ENCODE measurements at regions not wholly inside any gene's neighbourhood (a gene's known extent, or its start where the extent isn't known, plus 50 kb on each side); places are given as distances from the start of the nearest gene placed in this dataset.
A peak's percentile ranks its signal among the peaks of the same experiment; 100 is the strongest.
"Not testable (repeated sequence)": the region's sequence is repeated elsewhere in the genome, so short reads cannot be mapped to it uniquely, and the experiment has no call there.

- DNase-seq (ENCODE audit: low read depth), result no peak
These were observed 1358.9 kb upstream of the LRRTM3 start for GRCh38 chr10:65566906-65567305.

- DNase-seq (ENCODE audit: low read depth), result peak; percentile 39
These were observed 1355.5 kb upstream of the LRRTM3 start for GRCh38 chr10:65570143-65571010.

GRCh38 chr10:65571011-65571570 is 1354.7 kb upstream of the LRRTM3 start:
- DNase-seq (ENCODE audit: low read depth), result no peak

DNA sequence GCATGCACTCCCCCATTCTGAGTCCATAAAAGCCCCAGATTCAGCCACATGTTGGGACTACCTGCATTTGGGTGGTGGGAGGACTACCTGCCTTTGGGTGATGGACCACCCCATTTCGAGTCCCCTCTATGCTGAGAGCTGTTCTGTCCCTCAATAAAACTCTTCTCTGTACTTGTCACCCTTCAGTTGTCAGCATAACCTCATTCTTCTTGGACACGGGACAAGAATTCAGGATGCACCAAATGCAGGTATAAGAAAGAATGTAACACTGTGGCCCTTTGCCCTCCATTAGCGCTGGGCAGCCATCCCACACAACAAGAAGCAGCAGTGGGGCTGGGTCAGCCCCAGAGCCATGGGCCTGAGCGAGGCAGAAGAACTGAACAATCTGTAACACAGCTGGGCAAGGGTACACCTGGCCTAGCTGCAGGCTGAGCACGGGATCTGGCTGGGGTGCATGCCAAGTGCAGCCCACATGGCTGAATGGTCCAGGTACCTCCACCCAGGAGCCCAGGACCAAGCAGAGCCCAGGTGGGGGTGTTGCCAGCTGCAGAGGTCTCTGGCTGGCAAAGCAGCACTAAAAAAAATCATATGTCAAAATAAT is 1344.3 kb upstream of the LRRTM3 start:
- DNase-seq (ENCODE audit: low read depth), result no peak

- DNase-seq (ENCODE audit: low read depth), result no peak
These were observed 1323.5 kb upstream of the LRRTM3 start for GRCh38 chr10:65602182-65602865.

- DNase-seq (ENCODE audit: low read depth), result no peak
These were observed 1314.2 kb upstream of the LRRTM3 start for GRCh38 chr10:65611592-65611991.

- DNase-seq (ENCODE audit: low read depth), result no peak
These were observed 1310.8 kb upstream of the LRRTM3 start for GRCh38 chr10:65614956-65615565.

DNA sequence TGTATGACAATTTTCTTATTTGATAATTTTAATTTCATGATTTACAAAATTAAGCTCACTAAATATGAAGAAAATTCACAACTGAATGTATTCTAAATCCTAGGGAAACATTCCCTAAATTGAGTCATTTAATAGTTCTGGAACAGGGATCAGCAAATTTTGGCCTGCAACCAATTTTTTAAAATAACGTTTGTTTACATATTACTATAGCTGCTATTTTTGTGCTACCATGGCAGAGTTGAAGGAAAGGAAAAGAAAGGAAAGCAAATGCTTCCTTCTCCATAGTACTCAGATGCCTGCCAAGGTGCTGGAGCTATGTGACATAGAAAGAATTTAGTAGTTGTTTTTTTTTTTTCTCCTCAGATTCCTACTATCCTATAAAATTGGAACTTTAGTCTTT is 1307.7 kb upstream of the LRRTM3 start:
- no peak for DNase-seq (ENCODE audit: low read depth)

DNA sequence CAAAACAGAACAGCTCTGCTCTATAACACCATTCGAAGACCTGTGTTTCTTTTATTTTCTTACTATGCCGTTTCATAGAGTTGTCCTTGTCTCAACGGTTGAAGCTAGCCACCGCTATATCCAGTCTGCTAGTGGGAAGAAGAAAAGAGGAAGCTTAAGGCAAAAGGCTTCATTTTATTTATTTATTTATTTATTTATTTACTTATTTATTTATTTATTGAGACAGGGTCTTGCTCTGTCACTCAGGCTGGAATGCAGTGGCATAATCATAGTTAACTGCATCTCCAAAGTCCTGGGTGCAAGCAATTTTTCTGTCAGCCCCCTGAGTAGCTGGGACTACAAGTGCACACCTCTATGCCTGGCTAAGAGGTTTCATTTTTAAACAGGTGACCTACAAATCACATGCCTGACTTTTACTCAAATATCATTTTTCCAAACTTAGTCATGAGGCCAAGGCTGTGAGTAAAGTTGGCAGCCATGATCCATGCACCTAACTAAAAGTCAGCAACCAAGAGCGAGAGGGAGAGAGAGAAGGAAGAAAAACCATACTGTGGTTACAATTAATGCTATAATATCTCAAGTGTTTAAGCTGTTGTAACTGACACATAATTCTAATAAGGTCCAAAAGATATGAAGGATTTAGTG is 1305.3 kb upstream of the LRRTM3 start:
- no peak for DNase-seq (ENCODE audit: low read depth)

DNA sequence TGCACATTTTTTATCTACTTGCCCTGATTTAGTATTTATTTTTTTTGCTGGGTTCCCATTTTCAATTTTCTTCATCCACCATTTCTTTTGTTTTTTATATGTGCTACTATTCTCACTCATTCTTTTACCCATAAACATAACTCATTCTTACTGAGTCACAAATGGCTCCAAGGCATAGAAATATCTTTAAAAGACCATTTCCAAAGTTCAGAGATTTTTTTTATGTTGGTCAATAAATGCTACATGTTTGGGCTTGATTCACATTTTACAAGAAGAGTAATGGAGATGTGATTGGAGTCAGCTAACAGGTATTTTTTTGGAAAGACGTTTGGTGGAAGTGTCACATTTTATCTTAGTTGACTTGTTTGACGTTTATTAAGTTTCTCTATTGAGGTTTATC is 1303.2 kb upstream of the LRRTM3 start:
- DNase-seq (ENCODE audit: low read depth), result no peak

- peak; percentile 16 for DNase-seq (ENCODE audit: low read depth)
These were observed 1297.2 kb upstream of the LRRTM3 start for GRCh38 chr10:65628493-65629139.

GRCh38 chr10:65660006-65660405 is 1265.8 kb upstream of the LRRTM3 start:
- DNase-seq (ENCODE audit: low read depth), result no peak

GRCh38 chr10:65670087-65670486 is 1255.7 kb upstream of the LRRTM3 start:
- peak; percentile 48 for DNase-seq (ENCODE audit: low read depth)

- DNase-seq (ENCODE audit: low read depth), result not testable (repeated sequence)
These were observed 1255.2 kb upstream of the LRRTM3 start for GRCh38 chr10:65670596-65670995.

DNA sequence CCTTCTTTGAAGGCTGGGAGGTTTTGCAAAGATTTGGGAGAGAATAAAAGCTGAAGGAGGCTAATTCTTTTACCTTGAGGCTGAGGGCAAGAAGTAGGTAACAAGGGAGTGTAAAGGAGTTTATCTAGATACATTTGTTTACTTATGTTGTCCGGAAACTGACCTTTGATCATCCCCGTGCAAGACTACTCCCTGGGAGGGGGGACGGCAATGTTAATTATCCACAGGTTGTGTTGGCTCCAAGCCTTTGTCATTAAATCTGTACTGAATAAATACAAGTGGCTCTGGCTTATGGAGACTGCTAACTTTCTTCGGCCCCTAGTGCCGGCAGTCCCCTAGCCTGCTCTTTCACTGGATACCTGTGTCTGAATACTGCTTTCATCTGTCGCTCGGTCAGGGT is 1250.6 kb upstream of the LRRTM3 start:
- no peak for DNase-seq (ENCODE audit: low read depth)

GRCh38 chr10:65684896-65685295 is 1240.9 kb upstream of the LRRTM3 start:
- DNase-seq (ENCODE audit: low read depth), result no peak

DNA sequence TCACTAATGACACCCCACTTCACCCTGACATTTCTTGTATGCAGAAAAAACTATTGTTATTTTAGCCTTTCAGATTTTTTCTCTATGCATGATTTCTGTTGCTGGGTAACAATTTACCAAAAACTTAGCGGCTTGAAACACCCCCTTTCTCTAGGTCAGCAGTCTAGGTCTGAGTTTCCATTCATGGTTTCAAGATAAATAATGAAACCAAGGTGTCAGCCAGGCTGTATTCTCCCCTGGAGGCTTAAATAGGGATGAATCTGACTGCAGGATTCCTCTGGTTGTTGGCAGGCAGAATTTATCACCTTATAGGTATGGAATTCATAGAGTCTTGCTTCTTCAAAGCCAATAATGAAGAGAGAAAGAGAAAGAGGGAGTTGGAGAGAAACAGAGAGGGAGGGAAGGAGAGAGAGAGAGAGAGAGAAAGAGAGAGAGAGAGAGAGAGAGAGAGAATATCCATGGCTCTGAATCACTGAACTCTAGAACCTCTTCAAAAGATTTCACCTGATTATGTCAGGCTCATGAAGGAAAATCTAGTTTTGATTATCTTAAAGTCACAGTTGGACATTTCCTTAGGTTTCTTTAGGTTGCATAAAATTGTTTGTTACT is 1224.6 kb upstream of the LRRTM3 start:
- no peak for DNase-seq (ENCODE audit: low read depth)

- no peak for DNase-seq (ENCODE audit: low read depth)
These were observed 1217.8 kb upstream of the LRRTM3 start for GRCh38 chr10:65708057-65708456.

GRCh38 chr10:65710306-65710705 is 1215.5 kb upstream of the LRRTM3 start:
- peak; percentile 0 for DNase-seq (ENCODE audit: low read depth)

DNA sequence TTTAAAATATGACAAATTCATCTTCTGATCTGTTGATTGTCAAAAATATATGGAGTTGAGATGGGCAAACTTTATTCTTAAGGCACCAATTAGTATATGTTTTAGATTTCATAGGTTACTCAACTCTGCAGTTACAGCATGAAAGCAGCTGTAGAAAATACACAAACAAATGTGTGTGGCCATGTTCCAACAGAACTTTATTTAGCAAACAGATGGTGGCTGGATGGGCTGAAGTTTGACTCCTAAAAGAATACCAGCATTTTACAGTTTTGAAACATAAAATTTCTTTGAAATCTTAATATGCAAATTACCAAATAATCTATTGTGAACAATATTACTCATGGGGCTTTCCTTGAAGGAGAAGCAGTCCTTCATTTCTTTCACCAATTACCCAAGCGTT is 1206.0 kb upstream of the LRRTM3 start:
- peak; percentile 27 for DNase-seq (ENCODE audit: low read depth)
